ENCODE measurements at regions not wholly inside any gene's neighbourhood (a gene's known extent, or its start where the extent isn't known, plus 50 kb on each side); places are given as distances from the start of the nearest gene placed in this dataset.
A peak's percentile ranks its signal among the peaks of the same experiment; 100 is the strongest.

DNA sequence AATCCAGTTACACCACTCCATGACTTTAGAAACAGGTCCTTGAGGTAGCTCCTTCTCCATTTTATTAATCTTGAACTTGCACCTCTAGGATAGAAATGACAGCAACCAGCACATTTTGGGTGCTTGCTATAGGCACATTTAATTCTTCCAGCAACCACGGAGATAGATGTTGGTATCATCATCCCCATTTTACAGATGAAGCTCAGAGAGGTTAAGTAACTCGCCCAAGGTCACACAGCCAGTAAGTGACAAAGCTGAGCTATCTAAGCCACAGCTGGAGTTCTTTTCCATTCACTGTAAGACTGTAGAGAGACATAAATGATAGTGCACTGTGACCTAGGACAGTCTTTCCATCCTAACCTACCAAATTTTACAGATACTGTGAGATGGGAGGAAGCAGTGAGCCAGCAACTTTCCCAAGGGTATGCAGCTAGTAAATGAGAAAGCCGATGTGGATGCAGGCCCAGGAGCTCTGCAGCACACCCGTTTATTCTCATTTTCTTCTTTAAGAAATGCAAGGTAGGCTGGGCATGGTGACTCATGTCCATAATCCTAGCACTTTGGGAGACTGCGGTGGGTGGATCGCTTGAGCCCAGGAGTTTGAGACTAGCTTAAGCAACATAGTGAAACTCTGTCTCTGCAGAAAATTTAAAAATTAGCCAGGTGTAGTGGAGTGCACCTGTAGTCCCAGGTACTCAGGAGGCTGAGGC, 103.2 kb downstream of the TBX5 start:
- intact Hi-C loops (cut with DNase I), result no loop called here
- DNase-seq, result no peak

GRCh38 chr12:114302117-114302516, 103.8 kb downstream of the TBX5 start:
- intact Hi-C loops (cut with DNase I), result no loop called here
- DNase-seq, result no peak

GRCh38 chr12:114294303-114294685, 111.7 kb downstream of the TBX5 start:
- DNase-seq, result no peak
- intact Hi-C loops (cut with DNase I), result no loop called here

- DNase-seq, result no peak
- intact Hi-C loops (cut with DNase I), result no loop called here
Measured at GRCh38 chr12:114293571-114294302, 112.2 kb downstream of the TBX5 start.

DNA sequence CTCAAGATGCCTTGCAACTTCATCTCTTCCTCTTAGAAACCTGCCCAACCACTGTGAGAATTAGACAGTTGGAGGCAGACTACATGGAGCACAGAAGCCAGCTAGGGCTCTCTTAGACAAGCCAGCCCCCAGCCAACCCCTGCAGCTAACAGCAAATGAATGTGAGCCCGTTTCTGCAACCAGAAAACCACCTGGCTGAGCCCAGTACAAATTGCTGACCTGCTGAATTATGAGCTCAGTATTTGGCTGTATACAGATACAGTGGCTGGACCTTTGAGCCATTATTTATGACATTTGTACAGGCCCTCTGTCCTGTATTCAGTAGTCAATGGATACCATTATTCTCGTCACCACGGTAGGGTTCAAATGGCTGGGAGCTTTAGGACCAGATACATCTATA, 112.9 kb downstream of the TBX5 start:
- no peak for DNase-seq
- intact Hi-C loops (cut with DNase I), result no loop called here

DNA sequence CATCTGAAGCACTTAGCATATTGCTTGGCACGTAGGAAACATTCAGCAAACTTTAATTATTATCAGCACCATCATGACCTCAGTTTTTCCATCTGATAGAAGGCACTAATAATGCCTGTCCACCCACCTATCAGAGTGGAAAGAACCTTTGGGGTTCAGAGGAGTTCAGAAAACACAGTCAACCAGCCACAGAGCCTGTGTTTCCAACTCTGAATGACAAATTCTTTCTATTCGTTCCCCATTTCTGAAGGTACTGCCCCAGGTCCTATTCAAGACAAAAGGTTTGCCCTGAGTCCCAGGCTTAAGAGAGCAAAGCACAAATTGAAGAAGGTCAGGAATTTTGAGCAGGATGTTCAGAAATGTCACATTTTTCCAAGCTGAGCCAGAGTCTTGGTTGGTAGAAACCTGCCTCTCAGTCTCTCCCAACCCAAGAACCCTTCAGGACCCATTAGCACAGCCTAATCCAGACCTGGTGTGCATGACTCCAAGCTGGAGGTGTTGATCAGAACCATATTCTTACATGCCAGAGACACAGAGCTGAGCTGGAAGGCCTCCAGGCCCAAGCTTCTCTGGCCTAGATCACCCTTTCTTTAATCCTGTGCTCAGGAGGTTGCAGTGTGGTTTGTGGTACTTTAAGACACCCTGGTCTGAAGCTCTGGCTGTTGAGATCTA, 114.4 kb downstream of the TBX5 start:
- no peak for DNase-seq
- intact Hi-C loops (cut with DNase I), result no loop called here

- intact Hi-C loops (cut with DNase I), result no loop called here
Measured at GRCh38 chr12:114287821-114288525, 118.0 kb downstream of the TBX5 start.

DNA sequence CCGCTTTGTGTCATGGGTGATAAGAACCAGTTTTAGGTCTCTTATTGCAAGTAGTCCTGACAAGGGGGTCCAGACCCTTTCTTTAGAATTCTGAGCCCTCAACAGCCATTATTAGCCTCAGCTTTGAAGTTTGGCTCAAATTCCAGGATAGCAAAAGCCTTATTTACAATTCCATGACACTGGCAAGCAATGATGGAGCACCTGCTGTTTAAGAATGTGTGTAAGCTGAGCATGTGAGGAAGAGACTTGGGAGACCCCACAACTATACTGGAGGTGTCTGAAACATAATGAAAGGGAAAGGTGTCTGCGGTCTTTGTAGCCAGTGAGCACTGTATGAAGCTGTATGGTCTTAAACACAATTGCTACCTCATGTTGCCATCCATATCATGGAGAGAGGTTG, 119.8 kb downstream of the TBX5 start:
- no peak for DNase-seq
- intact Hi-C loops (cut with DNase I), result no loop called here

More at GRCh38 chr12:114287821-114288525, 118.0 kb downstream of the TBX5 start:
- DNase-seq, result no peak

GRCh38 chr12:114285554-114285953, 120.4 kb downstream of the TBX5 start:
- intact Hi-C loops (cut with DNase I), result no loop called here
- DNase-seq, result no peak

DNA sequence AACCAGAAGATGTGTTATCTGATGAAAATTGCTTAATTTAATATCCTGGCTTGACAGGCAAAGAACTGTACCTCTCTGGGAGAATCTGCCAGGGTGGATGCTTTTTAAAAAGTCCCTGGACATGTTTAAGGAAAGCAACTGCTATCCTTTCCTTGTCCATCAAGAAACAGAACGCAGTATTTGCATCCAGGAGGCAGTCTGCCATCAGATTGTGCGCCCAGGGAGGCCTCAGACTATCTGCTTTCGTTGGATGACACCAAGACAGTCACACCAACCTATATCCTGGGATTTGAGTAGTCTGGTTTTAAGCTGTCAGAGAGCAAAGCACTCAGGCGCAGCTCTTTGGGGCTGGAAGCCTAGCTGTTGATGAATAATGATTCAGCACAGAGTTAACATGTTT, 121.9 kb downstream of the TBX5 start:
- no peak for DNase-seq
- intact Hi-C loops (cut with DNase I), result no loop called here

- intact Hi-C loops (cut with DNase I), result no loop called here
- no peak for DNase-seq
Measured at GRCh38 chr12:114275932-114276785, 129.8 kb downstream of the TBX5 start.

- no peak for DNase-seq
- intact Hi-C loops (cut with DNase I), result no loop called here
Measured at GRCh38 chr12:114275086-114275485, 130.9 kb downstream of the TBX5 start.

DNA sequence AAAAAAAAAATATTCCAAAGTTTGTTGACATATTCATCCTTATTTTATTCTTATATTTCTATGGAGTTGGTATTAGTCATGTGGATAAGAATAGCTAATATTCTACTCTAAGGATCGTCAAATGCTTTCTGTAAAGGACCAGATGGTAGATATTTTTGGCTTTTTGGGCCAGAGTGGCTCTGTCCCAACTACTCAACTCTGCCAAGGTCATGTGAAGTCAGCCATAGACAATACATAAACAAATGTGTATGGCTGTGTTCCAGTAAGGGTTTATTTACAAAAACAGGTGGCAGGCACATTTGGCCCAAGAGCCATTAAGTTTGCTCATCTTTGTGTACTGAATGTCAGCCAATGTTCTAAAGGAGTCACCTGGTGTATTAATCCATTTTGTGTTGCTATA, 131.8 kb downstream of the TBX5 start:
- intact Hi-C loops (cut with DNase I), result no loop called here
- no peak for DNase-seq

DNA sequence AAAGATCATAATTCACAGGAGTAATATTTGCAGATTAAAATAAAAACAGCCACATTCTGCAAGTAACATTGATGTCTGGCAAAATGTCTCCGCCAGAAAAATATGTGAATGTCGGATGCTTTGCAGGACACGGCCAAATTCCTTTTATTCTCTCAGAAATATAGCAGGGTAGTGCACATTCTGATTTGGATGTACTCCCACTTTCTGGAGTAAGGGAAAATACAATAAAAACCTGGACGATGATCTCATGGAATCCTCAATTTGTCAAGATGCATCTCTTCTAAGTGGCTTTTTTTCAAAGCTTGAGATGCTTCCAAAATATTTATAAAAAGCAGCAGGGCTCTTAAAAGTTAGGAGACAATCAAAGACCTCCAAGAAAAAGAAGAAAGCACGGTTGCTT, 133.3 kb downstream of the TBX5 start:
- intact Hi-C loops (cut with DNase I), result no loop called here
- DNase-seq, result no peak

GRCh38 chr12:114272071-114272470, 133.9 kb downstream of the TBX5 start:
- intact Hi-C loops (cut with DNase I), result no loop called here
- no peak for DNase-seq

DNA sequence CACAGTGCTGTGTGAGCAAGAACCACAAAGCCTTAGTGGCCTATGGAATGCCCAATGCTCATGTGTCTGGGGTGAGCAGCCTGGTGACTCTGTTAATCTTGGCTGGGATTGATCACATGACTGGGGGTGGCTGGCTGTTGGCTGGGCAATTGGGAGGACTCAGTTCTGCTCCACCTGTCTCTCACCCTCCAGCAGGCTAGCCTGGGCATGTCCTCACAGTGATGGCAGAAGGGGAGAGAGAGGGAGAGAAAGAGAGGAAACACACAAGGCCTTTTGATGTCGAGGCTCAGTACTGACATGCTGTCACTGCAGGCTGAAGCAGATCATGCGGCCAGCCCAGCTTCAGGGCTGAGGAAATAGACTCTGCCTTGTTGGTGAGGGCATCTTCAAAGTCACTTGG, 136.8 kb downstream of the TBX5 start:
- intact Hi-C loops (cut with DNase I), result no loop called here
- DNase-seq, result no peak

DNA sequence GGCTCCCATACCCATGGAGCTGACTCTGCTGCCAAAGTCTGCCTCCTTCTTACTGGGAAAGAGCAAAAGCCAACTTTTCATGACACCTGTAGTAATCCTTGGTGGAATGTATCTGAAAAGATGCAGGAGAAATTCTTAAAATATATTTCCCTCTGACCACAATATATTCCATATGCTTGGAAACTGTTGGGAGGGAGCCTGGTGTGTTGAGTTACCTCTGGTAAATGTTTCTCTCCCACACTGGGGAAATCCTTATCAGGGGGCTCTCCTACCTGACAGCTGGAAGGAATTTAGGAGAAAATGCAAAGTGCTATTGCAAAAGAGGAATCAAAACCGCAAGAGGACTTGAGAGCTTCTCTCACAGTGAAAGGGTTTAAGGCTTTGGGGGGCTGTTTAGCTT, 139.4 kb downstream of the TBX5 start:
- intact Hi-C loops (cut with DNase I), result no loop called here
- no peak for DNase-seq

DNA sequence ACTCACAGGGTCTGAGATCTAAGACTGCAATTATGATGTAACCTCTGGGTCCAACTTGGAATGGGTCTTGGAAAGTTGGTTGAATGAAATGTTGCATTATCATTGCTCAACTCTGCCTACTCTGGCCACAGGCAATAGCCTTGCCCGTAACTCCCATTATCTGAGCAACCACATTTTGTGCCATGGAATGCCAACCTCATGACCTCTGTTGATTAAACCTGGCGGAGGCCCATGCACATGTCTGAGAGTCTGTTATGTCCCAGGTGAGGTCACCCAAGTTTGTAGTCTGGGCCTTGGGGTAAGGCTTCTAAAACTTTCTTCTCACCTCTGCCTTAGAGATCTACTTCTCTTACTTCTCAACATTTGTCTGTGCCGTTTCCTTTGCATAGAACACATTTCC, 140.9 kb downstream of the TBX5 start:
- DNase-seq, result no peak
- intact Hi-C loops (cut with DNase I), result no loop called here

DNA sequence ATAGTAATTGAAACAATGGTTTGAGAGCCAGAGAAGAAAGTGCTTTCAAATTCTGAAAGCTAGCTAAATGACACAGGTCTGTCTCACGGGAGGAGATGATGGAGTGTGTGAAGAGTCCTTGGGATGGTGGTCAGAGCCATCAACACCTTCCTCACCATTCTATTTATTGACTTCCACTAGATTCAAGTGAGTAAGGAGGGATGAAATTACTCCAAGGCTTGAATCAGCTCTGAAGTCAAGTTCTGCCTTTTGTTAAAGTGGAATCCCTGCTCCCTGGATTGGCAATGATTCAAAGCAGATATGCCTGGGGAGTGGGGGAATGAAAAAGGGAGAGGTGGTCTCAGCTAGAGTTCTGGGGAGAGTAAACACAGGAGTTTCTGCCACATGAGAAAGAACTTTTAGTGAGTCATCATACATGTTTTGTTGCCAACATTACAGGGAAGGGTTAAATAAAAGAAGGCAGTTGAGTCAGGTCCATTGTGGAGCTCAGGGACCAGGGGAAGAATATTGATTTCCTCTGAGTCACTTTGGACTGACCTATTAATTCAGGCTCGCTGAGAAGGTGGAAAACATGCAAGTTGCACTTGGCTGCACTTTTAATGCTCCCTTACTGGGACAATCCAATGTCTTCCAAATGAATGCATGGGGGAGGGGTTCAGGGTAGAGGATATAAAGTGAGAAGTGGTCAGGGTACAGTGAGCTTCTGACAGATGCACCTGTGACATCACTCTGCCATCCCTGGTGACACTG, 142.7 kb downstream of the TBX5 start:
- peak in 1 of 10 donors; percentile 8 for DNase-seq
- intact Hi-C loops (cut with DNase I), result no loop called here

DNA sequence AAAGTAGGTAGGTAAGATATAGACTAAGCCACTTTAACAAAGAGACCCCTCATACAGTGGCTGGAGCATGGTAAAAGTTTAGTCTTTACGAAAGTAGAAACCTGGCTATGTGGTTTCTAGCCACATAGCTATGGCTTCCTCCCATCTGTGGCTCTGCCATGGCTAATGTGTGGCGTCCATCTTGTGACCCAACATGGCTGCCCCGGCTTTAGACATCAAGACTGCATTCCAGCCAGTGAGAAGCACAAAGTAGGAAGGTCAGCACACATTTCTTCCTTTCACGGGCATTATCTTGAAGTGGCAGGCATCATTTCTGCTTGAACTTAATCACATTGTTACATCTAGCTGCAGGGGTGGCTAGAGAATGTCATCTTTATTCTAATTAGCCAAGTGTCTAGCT, 148.3 kb downstream of the TBX5 start:
- intact Hi-C loops (cut with DNase I), result no loop called here
- no peak for DNase-seq
